Sciatic nerve (tissue), 2 donors: ENCODE measurements at regions not wholly inside any gene's neighbourhood (a gene's known extent, or its start where the extent isn't known, plus 50 kb on each side); places are given as distances from the start of the nearest gene placed in this dataset.
"Not testable (repeated sequence)": the region's sequence is repeated elsewhere in the genome, so short reads cannot be mapped to it uniquely, and the experiment has no call there.

ENCODE experiments used
- ATAC-seq: fragments of 200-7000 bp; cut with Tn5 transposase; one replicate; pipeline ENCODE4 v1.9.1; 2020; ENCODE audit warnings: mild to moderate bottlenecking, moderate library complexity
- DNase-seq: peaks from one replicate; pipeline ENCODE4 v3.0.0-alpha.2; 2020; ENCODE audit warnings: low spot score
- intact Hi-C: fragments of 100-400 bp; cut with DNase I; formaldehyde crosslinking; loops from one replicate; pipeline ENCODE4 v1.14.2; 2022
- donor health status: DM: no; HTN: no; CAD: no.
- donor health status: DM: no; HTN: no; CAD: no.

DNA sequence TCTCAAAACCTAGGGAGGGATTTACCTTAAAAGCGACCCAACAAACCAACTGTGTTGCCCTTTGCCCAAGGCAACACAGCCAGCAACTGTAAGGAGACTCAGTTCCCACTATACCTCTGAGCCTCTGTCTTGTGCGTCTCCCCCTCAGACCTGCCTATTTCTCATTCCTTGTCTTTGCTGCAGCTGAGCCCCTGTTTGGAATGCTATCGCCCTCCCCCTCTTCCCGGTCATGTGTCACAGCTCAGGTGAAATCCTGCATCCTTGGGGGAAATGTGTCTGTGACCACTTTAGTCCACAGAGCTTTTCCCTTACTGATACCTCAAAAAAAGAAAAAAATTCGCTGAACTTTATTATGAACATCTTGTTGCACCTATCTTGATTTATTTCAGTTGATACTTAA lies 52.0 kb upstream of the LRIG1 start:
- ATAC-seq: no peak
- no peak for DNase-seq
- intact Hi-C loops: no loop called here

DNA sequence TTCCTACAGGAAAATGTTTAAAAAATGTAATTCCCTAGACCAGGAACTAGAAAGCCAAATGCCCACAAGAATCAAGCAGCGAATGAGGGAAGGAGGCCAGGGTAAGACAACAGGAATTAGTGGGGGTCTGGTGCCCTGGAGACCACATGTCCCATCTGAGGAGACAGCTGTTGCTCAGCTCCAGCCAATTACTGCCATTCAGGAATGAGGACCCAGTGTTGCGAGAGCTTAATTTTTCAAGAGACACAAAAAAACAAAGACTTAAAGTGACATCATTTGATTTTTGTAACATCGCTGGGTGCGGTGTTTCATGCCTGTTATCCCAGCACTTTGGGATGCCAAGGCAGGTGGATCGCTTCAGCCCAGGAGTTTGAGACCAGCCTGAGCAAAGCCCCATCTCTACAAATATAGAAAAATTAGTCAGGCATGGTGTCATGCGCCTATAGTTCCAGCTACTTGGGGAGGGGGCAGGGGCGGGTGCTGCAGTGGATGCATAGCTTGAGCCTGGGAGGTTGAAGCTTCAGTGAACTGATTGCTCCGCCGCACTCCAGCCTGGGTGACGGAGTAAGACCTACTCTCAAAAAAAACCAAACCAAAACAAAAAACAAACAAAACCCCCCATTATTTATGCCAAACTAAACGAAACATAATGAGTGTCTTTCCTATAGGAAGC lies 52.8 kb upstream of the LRIG1 start:
- ATAC-seq (no peak), DNase-seq (no peak)
- intact Hi-C loops: no loop called here

DNA sequence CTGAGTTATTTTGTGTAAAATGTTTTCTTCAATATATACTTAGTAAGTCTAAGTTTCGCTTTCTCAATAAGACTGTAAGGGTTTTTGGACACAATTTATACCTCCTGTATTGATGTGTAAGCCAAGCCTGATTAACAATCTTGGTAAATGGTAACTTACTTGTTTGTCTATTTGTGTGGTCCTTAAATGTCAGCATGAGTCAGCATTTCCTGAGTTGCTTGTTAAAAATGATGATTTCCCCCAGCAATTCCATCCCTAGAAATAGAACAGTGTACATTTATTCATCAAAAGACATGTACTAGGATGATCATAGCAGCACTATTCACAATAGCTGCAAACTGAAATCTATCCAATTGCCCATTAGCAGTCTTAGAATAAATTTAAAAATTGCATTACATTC lies 53.4 kb upstream of the LRIG1 start:
- intact Hi-C loops: no loop called here
- no peak for DNase-seq
- peak; percentile 22 for ATAC-seq

DNA sequence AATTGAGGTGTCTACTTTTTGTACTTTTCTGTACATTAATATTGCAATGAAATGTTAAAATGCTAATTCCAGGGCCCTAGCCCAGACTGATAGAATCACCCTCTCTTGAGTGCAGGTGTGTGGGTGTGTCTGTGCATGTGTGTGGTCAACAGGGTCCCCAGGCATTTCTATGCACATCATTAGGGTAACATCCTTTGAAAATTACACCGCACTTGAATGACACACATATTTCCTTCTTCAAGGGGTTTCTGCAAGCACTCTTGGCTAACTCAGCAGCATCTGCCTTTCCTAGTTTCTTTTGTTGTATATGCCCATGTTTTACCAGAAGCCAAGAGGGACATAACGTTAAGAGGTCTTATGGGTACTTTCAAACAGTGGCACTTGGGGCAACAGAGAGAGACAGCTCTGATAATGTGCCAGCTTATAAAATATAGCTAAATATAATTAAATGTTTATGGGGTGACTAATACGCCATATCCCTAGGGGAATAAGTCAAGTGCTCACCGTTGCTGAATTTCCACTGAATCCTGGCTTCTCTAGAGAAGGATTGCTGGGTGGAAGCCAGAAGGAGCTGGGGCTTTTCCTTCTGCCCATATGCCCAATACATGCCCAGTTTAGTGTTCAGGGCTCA lies 54.5 kb upstream of the LRIG1 start:
- DNase-seq (no peak), ATAC-seq (no peak)
- intact Hi-C loops: no loop called here

DNA sequence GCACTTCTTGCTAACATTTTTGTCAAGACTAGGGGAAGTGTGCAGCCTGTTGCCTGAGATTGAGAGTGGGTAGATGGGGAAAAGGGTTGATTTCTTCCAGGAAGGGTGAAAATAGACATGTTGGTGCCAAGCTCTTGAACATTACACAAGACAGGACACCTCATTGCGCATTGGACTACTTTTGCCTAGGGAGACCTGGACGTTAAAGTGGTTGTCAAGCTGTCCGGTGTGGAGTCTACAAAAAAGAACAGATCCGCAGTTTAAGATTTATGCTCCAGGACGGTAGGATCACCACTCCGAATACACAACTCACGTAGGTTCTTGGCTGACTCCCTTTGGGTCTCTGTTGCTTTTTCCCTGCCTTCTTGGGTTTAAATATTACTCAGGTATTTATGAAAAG lies 56.3 kb upstream of the LRIG1 start:
- no peak for DNase-seq
- intact Hi-C loops: no loop called here
- ATAC-seq: no peak

DNA sequence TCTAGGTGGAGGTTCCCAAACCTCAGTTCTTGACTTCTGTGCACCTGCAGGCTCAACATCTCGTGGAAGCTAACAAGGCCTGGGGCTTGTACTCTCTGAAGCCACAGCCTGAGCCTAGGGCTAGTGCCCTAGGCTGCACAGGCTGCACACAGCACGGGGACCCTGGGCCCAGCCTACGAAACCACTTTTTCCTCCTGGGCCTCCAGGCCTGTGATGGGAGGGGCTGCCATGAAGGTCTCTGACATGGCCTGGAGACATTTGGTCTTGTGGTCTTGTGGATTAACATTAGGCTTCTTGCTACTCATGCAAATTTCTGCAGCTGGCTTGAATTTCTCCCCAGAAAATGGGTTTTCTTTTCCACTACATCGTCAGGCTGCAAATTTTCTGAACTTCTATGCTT lies 59.1 kb upstream of the LRIG1 start:
- DNase-seq, ATAC-seq, intact Hi-C loops: not testable (repeated sequence)

DNA sequence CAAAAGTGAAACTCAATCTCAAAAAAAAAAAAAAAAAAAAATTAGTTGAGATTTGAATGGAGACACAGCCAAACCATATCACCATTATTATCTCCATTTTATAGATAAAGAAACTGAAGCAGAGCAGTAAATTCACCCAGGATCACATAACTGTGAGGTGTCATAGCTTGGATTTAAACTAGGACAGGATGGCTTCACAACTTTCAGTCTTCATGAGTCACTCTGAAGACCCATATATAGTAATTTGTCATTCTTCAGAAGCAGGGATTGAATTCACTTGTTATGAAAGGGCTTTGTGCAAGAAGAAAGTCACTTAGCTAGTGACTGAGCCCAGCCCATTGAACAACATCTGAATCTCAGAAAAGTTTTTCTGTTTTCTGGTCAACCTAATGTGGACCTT lies 60.5 kb upstream of the LRIG1 start:
- DNase-seq (no peak), ATAC-seq (no peak)
- intact Hi-C loops: no loop called here

DNA sequence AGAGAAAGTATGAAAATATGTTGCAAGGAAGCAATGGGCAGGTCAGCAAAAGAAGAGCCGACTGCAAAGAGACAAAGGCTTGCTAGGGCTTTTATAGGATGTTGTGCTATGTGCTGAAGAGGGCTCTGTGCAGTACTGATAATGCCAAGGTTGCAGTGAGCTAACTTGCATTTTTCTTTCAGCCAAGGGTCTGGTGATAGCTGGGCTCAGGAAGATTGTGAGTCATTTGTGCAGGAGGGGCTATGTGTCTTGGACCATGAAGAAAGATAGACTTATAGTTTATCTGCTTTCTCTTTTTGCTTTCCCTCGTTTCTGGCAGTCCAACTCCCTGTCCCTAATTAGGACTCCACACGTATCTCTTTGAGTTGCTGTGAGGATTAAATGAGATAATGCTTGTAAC lies 64.5 kb upstream of the LRIG1 start:
- ATAC-seq (no peak), DNase-seq (no peak)
- intact Hi-C loops: no loop called here

DNA sequence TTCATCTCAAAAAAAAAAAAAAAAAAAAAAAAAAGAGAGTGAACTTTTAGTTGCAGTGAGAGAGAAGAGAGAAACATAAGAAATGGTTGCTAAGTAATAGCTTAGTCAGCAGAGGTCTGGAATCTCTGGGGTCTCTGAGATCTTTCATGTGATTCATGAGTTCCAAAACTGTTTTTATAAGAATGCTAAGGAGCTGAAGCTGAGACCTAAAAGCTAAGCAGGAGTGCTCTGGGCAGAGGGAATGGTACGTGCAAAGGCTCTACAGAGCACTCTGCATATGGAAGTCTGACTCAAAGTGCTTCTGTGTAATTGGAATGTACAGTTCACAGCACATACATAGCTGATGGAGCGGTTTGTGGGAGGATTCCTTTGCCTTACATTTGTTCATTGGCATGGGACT lies 66.3 kb upstream of the LRIG1 start:
- ATAC-seq: peak; percentile 56
- intact Hi-C loops: no loop called here
- no peak for DNase-seq

DNA sequence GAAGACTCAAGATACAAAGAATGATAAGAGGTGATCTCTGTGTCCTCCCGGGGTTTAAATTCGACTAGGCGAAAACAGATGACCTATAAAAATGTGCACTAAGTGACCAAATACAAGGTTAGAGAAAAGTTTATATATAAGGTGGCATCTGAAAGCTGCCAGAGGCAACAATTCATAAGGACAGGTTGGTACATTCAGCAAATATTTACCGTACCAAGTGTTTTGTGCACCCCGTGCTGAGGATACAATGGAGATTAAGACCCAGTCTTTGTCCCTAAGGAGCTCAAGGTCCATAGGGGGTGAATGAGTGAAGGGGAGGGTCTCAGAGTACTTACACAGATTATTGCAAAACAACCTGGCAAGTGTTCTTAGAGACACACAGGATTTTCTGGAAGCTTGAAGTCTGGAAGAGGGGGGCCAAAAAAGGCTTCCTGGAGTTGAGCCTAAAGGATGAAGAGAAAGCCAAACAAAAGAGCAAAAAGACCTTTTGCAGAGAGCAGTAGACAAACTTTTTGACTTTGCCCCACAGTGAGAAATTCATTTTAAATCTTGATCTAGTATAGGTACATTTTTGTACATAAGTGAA lies 71.4 kb upstream of the LRIG1 start:
- ATAC-seq (no peak), DNase-seq (no peak)
- intact Hi-C loops: no loop called here

DNA sequence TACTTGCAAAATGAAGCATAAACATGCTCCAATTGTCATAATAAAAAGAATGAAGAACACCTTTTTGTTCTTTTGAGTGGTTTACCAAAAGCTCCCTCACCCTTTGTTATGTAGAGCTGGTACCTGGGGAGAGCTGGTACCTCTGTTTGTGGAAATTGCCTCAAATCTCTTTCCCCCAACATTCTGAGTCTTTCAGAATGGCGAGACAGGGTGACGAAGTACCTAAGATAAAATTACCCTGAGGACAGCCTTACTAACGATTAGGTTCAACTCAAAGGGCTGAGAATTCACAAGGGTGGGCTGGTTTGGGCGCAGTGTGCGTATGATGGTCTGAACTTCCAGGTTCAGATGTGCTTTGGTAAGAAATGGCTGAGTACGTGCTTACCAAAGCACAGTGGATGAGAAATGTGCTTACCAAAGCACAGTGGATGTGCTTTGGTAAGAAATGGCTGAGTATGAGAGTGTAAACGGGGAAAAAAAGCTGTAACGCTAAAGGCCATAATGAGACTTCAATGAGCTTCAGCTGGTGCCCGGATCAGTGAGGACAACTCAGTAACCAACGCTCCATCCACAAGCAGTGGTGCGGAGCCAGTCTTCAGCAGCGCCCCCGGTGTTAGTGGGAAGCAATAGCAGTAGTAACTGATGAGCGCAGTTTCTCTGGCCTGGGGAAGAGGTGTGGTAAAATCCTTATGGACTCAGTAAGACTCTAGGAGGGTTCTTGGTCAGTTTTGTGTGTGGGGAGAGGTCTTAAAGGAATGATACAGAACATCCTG lies 72.3 kb upstream of the LRIG1 start:
- intact Hi-C loops: no loop called here
- ATAC-seq (no peak), DNase-seq (no peak)

DNA sequence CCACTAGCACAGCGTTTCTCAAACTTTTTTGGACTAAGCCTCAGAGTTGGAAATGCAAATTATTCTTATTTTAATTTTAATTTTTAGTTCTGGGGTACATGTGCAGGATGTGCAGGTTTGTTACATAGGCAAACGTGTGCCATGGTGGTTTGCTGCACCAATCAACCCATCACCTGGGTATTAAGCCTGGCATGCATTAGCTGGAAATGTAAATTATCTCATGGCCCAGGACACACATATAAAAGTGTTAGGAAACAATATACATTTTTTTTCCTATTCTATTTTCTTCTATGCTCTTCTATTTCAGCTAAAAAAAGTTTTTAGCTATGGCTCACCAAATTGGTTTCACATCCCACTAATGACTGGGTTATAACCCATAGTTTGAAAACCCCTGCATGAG lies 73.3 kb upstream of the LRIG1 start:
- intact Hi-C loops: no loop called here

DNA sequence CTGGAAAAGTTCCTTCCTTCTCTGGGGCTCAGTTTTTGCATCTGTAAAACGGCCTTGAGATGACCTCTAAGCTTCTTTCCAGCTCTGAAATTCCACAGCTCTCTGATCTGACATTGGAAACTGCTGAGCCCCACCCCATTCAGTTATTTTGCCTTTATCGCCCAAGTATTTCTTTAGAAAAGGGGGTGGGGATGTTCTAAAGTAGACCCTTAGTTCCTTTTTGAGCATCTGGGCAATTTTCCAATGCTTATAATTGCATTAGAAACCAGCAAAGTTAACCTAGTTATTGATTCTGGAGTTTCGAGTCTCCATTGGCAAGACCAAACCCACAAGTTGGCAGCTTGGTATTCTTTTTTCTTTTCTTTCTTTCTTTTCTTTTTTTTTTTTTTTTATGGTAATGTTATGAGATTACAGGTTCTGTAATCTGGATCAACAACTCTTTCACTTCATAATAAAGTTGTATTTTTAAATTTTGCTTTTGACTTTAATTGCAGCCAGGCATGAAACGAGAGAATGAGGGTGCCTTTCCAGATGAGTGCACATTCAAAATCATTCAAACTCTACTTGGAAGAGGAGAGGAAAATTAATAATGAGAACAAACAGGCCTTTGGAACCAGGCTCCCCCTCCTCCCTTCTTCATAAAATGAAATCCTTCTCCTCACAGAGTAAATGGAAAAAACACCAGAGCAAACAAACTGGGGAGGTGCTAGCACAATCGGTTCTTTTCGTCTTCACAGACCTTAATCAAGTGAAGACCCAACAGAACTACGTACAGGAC lies 76.8 kb upstream of the LRIG1 start:
- intact Hi-C loops: no loop called here
- ATAC-seq (no peak), DNase-seq (no peak)

More for the DNA sequence above, 73.3 kb upstream of the LRIG1 start:
- ATAC-seq (no peak), DNase-seq (no peak)

DNA sequence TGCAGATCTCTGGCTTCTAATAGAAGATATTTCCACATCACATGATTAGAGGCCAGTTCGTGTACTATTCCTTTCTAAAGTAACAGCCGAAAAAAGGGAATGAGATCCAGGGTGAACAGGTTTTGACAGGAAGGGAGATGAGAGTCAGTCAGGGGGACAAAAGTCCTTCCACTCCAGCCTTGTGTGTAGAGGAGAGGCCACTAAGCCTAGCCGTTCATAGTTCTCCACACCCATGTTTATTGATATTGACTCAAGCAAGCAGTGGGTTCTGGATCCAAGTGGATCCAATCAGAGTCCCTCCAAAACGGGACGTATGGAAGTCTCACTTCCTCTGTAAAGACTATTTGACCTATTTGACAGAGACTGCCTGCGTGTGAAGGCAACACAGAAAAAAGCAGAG lies 80.4 kb upstream of the LRIG1 start:
- DNase-seq (no peak), ATAC-seq (no peak)
- intact Hi-C loops: no loop called here

DNA sequence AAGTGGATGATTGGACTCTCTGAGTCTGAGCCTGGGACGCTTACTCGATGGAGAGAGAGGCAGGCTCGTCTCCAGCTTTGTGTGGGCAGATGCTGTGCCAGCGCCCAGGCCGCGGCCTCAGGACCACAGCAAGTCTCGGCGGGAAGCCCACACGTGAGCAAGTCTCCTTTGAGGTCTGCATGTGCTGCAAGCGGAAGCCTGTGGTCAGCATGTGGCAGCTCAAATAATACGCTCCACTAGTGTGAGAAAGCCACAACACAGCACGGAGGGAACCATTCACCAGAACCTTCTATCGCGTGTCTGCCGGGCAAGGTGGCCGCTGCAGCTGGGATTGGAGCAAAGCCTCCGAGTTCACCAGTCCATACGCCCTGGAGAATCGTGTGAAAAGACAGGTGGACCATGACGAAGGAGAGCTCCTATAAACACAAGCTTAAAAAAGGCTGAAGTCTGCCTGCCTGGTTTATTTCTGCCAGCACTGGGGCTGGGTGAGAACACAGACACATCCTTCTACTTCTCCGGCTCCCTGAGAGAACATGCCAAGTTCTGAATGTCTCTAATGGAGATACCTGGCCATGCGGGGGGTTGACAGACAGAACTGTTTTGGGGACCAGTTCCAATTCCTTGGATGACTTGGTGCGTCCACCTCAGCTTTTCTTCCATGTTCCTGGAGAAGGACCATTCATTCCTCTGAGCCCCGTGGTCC lies 82.0 kb upstream of the LRIG1 start:
- ATAC-seq (peak; percentile 88), DNase-seq (peak; percentile 63)
- intact Hi-C loops: no loop called here

DNA sequence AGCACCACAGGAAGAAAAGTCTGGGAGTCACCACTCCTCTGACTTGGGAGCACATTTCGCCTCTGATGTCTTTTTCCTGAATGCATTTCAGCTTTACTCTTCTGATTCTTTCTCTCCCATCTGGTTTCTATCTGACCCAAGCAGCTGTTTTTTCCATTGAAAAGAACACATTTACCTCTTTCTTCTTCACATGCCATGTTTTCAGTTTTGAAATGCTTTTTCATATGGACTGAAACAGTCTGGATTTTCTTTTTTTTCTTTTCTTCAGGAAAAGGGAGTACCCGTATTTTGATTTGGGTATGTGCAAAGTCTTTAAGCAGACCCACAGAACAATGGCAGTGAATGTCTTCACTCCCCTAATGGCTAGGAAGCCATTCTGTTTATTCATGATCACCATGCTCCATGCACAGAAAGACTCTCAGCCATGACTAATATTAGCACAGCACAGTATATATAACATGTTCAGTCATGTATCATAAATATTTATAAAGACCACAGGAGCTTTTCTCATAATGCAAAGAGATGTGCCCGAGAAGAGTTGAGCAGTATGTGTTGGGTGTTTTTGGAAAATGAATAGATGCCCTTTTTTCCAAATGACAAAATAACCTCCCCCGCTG lies 82.7 kb upstream of the LRIG1 start:
- intact Hi-C loops: no loop called here
- ATAC-seq (peak; percentile 36), DNase-seq (no peak)

DNA sequence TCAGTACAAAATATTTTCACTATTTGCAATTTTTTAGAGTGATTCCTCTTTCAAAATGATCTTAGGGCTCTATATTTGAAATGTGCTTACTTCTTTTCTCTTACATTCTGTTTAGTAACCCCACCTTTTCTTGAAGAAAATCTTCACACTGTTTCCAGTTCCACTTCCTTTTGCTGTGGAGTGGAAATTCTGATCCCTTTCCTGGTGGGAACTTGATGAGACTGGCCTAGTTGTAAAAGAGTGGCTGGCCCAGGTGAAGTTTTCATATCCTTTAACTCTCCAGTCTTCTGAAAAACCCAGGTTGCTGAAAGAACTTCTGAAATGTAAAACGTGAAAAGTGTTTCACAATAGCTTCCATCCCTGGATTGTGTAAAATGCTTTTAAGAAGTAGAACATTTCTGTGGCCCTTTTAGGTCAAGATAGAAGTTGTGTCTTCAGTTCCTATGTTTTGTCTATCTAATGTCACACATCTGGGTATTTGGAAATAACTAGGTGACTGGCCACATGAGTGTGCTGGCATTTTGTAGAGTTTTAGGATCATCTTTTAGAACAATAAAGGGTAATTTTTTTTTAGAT lies 84.8 kb upstream of the LRIG1 start:
- DNase-seq (no peak), ATAC-seq (no peak)
- intact Hi-C loops: no loop called here

DNA sequence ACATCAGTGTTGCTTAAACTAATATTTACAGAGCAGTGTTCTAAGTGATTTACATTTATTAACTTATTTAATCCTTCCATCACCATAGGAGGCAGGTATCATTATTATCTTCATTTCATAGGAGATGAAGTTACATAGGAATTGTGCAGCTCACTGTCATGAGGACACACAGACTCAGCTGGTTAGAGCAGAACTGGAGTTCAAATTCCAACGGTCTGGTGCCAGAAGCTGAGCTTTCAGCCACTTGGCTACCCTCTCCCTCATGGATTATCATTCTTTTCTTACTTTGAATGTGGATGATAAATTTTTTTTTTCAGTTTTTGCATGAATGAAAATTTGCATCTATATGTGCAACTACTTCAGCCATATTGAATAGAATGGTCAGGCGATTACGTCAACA lies 86.0 kb upstream of the LRIG1 start:
- no peak for DNase-seq
- no peak for ATAC-seq
- intact Hi-C loops: no loop called here
